Renal pelvis (tissue), 1 donor: ENCODE measurements at regions not wholly inside any gene's neighbourhood (a gene's known extent, or its start where the extent isn't known, plus 50 kb on each side); places are given as distances from the start of the nearest gene placed in this dataset.

Experiments
- DNase-seq: peaks from one replicate; pipeline ENCODE4 v3.0.0-alpha.2; 2013

DNA sequence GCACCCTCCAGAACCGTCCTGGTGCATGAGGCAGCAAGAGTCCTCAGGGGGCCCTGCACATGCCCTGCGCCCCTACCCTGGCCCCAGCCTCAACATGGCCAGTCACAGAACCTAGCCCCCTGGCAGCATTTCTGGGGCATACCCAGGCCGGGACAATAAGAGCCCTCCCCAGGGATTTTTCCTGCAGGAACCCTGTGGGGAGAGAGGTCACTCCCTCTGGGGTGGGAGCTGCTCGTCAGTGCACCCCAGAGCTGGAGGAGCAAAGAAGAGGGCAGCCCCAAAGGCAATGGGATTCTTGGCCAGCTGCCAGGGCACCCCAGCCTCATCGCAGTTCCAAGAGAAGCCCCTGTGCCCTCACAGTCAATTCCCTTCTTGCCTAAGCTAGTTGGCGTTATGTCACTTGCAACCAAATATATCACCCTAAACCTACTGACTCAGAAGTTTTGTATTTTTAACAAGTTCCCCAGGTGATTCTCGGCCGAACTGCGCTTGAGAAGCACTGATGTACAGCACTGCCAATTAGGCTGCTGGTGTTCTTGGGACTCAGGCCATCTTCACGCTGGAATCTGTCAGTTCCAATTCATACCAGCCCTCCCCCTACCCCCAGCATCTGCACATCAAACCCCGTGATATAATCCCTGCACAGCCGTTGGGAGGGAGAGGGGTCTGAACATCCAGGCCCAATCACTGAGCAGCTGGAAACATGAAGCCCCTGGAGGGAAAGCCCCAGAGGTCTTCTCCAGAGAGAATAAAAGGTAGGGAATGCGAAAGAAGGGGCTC lies 87.5 kb upstream of the PRR20G start:
- no peak for DNase-seq

DNA sequence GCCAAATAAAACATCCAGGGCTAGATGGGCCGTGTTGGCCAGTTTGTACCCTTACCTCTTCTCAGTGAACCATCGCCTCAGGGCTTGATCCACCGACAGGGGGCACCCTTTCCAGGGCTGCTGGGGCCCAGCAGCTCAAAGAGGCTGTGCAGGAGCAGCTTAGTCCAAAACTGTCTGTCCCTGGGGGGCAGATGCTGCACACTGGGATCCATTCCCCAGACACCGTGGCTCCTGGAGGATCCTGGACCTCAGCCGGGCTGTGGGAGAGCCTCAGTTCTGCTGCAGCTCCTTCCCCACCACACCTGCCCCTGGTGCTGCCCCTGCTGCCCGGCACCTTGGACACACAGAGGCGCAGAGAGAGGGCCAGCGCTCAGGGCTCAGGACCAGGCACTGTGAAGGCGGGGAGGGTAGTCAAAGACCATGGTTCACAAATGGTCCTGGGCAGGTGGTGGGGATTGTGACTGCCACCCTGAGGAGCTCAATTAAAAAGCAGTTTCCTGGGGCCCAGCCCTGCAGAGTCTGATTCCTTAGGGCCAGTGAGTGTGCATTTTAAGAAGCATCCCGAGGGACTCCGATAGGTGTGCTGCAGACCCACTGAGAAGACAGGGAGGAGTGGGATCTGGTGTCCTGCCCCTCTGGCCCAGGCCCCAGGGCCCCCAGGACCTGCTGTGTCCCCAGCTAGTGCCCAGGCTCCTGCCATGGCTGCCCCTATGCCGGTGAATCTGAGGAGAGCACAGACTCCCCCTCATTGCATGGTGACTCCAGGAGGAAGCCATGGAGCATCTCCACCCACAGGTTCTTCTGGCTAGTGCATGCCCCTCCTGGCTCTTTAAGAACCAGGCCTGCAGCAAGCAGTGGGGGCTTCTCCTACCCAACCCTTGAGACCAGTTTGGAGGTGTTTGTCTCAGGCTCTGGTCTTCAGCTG lies 86.5 kb upstream of the PRR20G start:
- DNase-seq: no peak

DNA sequence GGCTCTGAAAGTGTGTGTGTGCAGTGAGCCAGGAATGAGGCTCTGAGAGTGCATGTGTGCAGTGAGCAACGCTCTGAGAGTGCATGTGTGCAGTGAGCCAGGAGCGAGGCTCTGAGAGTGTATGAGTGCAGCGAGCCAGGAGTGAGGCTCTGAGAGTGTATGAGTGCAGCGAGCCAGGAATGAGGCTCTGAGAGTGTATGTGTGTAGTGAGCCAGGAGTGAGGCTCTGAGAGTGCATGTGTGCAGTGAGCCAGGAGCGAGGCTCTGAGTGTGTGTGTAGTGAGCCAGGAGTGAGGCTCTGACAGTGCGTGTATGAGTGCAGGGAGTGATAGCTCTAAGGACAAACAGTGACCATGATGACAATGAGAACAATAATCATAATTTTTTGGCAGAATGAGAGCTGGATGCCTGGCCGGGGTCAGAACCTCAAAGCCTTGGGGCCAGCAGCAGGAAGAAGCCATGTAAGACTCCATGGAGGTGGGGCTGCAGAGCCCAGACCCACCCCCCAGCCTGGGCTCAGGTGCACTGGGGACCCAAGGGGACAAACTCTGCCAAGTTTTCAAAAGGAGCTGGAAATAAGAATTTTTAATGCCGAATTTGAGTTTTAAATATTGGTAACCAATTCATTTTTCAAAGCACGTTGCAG lies 85.7 kb upstream of the PRR20G start:
- no peak for DNase-seq

DNA sequence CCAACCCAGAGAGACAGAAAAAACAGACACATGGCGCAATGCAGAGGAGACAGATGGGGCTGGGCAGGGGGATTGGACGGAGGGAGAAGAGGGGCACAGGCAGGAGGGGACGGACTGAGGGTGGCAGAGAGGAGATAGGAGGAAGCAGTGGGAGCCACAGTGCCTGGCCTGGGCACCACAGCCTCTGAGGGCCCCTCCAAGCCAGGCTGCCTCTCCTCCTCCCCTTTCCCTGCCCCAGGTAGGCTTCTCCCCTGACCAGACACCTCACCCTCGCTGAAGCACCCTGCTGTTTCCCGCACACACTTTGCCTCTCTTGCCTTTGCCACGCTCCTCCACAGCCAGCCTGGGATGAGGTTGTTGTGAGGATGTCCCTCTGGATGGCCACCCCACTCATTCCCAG lies 84.0 kb upstream of the PRR20G start:
- DNase-seq: no peak

DNA sequence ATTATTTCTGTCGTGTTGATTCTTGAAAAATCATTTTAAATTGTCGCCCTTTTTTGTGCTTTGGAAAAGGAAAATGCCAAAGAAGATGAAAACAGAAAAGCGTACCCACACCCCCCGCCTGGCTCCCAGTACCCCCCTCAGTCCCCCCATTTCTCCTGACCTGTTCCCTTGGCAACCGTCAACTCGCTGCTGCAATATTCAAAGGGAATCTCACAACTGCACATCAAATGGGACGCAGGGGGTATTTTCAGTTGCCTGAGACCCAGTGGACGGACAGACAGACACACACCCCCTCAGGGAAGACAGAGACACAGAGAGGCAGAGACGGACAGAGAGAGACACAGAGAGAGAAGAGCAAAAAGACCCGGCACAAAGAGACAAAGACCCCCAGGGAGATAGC lies 83.5 kb upstream of the PRR20G start:
- no peak for DNase-seq

DNA sequence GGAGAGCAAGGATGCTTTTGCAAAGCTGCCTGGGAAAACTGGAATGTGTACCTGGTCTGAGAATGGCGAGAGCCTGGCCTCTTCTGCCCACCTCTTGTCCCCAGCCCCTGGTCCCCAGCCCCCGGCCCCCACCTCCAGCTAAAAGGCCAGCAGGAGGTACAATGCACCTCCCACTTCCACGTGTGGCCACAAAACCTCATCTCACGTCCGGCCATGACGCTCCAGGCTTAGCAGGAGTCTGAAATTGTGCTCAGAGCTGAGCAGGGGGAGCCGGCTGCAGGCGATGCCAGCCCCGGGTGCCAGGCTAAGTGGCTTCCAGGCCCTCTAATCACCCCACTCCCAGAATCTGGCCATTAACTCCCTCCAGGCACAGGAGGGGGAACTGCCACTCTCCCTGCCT lies 83.1 kb upstream of the PRR20G start:
- no peak for DNase-seq

DNA sequence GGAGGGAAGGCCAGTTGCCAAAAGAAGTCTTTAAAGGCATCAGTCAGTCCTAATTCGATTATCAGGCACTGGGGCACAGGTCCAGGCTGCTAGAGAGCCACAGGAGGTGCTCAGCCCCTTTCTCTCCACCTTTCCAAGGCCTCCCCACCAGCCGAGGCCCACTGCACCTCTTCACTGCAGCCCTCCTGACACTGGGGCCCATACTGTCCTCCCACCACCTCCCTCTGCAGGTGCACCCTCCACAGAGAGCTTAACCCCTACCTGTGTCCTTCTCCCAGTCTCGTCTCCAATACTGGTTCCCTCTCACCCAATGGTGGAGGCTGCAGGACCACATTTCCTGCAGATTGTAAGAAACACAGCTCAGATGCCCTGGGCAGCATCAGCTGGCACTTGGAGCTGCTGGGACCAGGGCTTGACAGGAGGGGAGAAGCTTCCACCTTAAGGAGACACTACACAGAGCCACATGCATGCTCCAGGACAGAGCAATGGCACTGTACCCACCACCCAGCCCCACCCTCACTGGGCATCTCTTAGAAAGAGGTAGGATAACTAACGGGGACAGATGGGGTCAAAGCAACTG lies 81.6 kb upstream of the PRR20G start:
- DNase-seq: no peak

DNA sequence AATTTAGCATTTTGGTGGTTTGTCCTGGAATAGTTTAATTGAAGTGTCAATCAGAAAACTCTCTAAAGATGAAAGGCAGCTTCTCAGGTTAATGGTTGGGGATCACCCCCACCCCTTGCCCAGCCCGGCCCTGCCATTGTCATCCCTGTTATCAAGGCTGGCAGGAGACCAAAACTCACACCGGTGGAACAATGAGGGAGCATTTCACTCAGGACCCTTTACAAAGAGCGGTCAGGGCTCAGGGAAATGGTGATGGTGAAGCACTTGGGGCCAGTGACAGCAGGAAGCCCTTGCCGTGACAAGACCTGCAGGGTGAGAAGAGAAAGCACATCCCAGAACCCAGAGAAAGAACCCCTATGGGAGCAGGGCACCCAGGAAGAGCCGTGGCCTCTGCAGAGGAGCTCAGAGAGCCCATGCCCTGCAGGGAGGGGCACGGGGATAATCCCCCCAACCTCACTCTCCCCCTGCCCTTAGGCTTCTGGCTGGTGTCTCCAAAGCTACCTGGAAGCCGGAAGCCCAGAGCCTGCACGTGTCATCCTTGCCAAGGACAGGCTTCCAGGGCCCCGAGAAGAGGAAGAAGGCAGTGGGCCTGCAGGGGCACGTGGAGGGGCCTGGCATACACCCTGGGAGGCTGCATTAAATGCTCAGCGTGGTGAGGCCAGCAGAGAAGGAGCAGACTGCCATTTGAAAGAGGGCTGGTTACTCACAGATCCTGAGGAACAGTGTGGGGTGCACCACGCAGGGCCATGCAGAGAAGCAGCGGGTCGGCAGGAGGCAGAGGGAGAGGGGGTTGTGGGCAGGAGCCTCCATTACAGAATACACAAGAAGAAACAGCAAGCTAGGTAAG lies 80.6 kb upstream of the PRR20G start:
- DNase-seq: no peak

DNA sequence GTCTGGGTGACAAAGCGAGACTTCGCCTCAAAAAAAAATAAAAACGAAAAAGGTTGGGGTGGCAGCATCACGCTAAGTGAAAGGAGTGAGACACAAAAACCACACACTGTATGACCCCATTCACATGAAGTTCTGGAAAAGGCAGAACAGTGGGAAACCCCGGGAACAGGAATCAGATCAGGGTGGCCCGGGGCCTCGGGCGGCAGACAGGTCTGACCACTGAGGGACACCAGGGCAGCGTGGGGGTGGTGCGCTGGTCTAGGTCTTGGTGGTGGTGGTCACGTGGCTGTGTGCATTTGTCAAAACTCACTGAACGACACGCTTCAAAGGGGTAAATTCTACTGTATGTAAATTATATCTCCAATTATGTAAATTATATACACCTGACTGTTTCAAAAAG lies 79.7 kb upstream of the PRR20G start:
- DNase-seq: no peak

DNA sequence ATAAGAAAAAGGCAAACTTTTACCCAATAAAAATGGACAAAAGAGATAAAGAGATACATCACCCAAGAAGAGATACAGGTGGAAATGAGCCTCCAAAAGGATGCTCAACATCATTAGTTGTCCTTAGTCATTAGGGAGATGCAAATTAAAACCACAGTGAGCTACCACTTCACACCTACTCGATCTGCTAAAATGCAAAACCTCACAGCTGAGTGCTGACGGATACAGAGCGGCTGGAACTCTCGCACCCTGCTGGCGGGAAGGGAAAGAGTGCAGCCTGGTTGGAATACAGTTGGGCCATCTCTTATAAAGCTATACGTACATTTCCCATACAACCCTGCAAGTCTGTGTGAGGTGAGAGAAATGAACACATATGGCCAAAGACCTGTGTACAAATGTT lies 78.5 kb upstream of the PRR20G start:
- no peak for DNase-seq

DNA sequence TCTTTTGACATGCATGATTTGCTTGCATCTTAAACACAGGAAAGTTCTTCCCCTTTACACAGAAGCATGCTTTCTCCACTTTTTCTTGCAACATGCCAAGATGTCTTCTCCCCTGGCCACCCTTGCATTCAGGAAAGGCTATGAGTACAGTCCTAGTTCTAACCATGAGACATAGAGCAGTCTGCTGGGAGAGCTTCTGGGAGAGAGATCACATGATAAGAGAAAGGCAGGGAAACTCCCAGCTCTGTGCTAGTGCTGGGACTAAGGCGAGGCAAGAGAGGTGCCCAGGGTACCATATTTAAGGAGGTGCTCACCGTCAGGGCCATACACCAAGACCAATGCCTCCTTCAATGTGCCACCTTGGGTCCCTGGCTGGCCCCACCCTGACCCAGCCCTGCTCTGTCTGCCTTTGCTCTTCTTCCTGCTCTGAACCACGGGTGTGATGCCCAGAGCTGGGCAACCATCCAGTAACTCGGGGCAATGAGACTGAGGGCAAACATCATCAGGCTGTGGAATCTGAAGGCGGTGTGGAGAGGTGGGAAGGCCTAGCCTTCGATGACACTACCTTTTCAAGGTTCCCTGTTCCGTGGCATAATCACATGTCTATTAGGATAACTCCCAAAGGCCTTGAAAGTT lies 77.4 kb upstream of the PRR20G start:
- DNase-seq: no peak

DNA sequence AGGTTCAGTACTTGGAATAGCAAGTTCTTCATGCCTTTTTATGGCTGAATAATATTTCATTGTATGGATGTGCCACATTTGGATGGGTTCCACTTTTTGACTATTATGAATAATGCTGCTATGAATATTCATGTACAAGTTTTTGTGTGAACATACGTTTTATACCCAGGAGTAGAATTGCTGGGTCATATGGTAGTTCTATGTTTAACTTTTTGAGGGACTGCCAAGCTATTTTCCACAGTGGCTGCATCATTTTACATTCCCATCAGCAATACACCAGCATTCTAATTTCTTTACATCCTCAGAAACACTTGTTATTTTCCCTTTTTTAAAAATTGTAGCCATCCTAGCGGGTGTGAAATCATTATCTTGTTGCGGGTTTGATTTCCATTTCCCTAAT lies 76.0 kb upstream of the PRR20G start:
- no peak for DNase-seq

DNA sequence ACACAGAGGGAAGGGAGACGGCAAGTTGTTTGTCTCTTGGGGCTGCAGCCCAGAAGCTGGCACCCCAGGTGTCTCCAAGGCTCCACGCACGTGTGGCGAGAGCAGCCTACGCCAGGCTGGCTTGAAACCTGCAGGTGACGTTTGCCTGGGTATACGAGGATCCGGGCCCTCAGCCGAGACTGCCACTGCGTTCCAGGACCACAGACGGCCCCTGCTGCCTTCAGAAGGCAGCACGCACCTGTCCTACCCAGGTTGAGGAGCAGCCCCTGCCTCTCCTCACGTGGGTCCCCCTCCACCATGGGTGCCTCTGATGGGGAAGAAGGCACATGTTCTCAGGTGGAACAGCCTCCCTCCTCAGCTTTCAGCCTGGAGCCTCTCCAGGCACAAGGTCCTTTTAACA lies 75.3 kb upstream of the PRR20G start:
- DNase-seq: no peak

DNA sequence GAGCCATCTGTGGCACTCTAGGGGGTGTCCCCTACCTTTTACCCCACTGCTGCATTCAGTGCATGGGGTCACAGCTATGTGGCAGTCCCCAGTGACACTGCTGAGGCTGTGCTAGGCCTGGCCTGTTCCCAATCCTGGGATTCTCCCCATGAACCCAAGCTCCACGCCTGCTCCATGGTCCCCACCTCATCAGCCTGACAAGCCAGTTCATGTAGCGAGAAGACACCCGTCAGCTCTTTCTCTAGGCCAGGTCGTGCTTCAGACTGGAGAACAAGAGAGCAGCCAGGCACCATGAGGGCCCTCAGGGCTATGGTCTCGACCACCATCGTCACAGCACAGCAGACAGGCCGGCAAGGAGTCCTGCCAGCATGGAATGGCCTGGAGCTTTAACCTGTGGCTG lies 72.8 kb upstream of the PRR20G start:
- DNase-seq: no peak

DNA sequence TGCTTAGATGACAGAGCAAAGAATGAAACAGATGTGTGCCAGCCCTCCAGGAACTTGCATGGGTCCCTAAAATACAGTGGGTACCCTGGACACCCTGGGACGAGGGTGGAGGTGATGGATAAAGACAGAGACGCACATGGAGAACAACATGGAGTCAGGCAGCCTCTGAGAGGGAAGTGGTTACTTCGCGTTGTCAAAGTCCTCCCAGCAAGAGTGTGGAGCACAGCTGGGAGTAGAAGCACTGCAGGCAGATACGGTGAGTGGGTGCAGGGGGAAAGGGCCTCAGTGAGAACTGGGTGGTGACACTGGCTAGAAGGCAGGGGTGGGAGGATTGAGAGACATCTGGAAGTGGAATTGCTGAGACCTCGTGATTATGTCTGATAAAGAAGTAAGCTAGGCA lies 70.8 kb upstream of the PRR20G start:
- no peak for DNase-seq

DNA sequence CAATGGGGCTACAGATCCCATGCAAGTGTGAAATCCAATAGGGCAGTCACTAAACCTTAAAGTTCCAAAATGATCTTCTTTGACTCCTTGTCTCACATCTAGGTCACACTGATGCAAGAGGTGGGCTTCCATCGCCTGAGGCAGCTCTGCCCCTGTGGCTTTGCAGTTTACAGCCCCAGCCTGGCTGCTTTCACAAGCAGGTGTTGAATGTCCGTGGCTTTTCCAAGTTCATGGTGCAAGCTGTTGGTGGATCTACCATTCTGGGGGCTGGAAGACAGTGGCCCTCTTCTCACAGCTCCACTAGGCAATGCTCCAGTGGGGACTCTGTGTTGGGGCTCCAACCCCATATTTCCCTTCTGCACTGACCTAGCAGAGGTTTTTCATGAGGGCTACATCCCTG lies 68.5 kb upstream of the PRR20G start:
- DNase-seq: no peak

DNA sequence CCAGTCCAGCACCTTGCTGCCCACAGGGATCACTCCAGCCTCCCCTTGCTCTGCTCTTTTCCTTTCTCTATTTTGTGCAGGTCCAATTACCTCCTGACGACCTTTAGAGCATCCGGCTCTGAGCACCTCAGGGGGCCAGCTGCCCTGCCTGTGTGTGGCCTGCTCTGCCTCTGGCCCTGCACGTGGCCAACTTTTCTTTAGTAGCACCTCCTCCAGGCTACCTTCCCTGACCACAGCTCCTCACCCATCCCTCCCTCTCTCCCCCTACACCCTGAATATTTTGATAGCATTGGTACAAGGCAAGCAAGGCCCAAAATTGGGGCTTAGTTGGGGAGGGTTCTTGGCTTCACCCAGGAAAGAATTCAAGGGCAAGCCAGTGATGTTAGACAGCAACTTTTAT lies 66.9 kb upstream of the PRR20G start:
- no peak for DNase-seq

DNA sequence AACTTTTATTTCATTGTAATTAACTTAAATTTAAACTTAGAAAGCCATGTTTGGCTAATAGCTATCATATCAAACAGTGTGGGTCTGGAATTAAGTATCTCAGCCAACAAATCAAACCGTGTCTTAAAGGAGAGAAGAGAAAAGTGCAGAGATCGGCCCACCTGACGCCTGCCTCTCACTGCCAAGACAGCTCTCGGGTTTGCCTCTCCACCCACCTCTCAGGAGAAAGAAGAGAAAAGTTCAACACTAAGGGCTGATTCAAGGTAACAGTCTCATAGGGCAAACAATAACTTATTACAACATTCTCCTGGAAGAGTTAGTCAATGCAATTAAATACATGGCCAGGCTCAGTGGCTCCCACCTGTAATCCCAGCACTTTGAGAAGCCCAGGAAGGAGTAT lies 64.8 kb upstream of the PRR20G start:
- DNase-seq: no peak

DNA sequence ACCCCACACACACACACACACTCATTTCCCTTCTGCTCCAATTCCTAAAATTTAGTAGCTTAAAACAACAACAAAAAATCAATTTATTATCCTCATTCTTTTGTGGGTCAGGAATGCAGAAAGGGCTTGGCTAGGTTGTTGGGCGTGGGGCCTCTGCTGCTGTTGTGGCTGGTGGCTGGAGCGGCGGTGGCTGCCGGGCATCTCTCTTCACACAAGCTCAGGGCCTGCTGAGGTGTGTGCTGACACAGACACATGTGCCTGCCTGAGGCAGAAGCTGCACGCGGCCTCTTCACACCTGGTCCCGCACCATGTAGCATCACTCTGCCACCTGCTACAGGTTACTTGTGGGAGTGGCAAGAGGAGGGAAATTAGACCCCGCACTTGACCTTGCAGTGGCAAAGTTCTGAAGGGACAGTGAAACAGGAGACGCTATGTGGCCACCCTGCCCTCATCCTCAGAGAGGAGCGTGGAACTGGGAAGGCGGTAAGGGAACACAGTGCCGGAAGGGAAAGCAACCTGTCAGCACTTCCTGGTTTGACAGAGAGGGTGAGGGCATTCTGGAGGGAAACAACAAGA lies 64.0 kb upstream of the PRR20G start:
- DNase-seq: peak; percentile 12

DNA sequence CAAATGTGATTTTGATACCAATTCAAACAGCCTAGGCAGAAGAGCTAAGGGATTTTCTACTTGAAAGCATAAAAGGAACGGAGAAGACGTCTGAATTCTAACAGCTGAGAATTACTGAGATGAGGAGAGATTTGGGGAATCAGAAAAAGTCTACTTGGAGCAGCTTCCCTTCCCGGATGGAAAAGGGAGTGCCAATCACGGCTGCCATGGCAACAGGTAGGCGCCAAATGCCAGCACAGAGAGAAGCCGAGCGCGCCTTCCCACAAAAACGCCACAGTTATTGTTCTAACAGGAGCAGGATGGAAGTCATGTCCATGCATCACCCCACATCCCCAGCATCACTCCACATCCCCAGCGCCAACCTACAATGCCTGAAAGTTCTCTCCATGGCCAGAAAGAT lies 63.5 kb upstream of the PRR20G start:
- no peak for DNase-seq
